ENCODE measurements at regions not wholly inside any gene's neighbourhood (a gene's known extent, or its start where the extent isn't known, plus 50 kb on each side); places are given as distances from the start of the nearest gene placed in this dataset.

- DNase-seq (ENCODE audit: low spot score), result no peak
- POLR2A ChIA-PET (ENCODE audit: low non-redundant PET), result no interaction called here
- TF ChIP-seq CTCF (conservative IDR thresholded peaks at IDR 0.05; ENCODE audit: low read depth), result no peak
- CTCF ChIA-PET, result no interaction called here
- H3K27ac ChIP-seq, result no peak overlapping the region
Observed at GRCh38 chr7:120201290-120201689, 71.7 kb upstream of the KCND2 start.

- no peak overlapping the region for H3K27ac ChIP-seq
- ChIA-PET POLR2A (ENCODE audit: low non-redundant PET) (no interaction called here), CTCF (interaction anchor here (0.6 kb wide), 1 partner anchor 28 kb away, joined by 6 read pairs; no protein-coding TSS in a partner anchor)
- no peak for DNase-seq (ENCODE audit: low spot score)
- no peak for TF ChIP-seq CTCF (conservative IDR thresholded peaks at IDR 0.05; ENCODE audit: low read depth)
Observed at GRCh38 chr7:120205101-120205500, 67.9 kb upstream of the KCND2 start.

- no peak for DNase-seq (ENCODE audit: low spot score)
- ChIA-PET CTCF (no interaction called here), POLR2A (ENCODE audit: low non-redundant PET) (no interaction called here)
- TF ChIP-seq CTCF (conservative IDR thresholded peaks at IDR 0.05; ENCODE audit: low read depth), result no peak
- no peak overlapping the region for H3K27ac ChIP-seq
Observed at GRCh38 chr7:120207037-120207436, 65.9 kb upstream of the KCND2 start.

GRCh38 chr7:120215654-120216053 lies 57.3 kb upstream of the KCND2 start:
- no peak for DNase-seq (ENCODE audit: low spot score)
- POLR2A ChIA-PET (ENCODE audit: low non-redundant PET), result no interaction called here
- H3K27ac ChIP-seq, result no peak overlapping the region
- no peak for TF ChIP-seq CTCF (conservative IDR thresholded peaks at IDR 0.05; ENCODE audit: low read depth)
- CTCF ChIA-PET, result no interaction called here

GRCh38 chr7:120216947-120217346 lies 56.0 kb upstream of the KCND2 start:
- H3K27ac ChIP-seq, result no peak overlapping the region
- ChIA-PET POLR2A (ENCODE audit: low non-redundant PET) (no interaction called here), CTCF (interaction anchor here (0.5 kb wide), 1 partner anchor 185 kb away, joined by 3 read pairs; no protein-coding TSS in a partner anchor)
- no peak for TF ChIP-seq CTCF (conservative IDR thresholded peaks at IDR 0.05; ENCODE audit: low read depth)
- DNase-seq (ENCODE audit: low spot score), result no peak

- no peak overlapping the region for H3K27ac ChIP-seq
- ChIA-PET POLR2A (ENCODE audit: low non-redundant PET) (no interaction called here), CTCF (no interaction called here)
- TF ChIP-seq CTCF (conservative IDR thresholded peaks at IDR 0.05; ENCODE audit: low read depth), result no peak
- DNase-seq (ENCODE audit: low spot score), result no peak
Observed at GRCh38 chr7:120218712-120219111, 54.3 kb upstream of the KCND2 start.

GRCh38 chr7:120221666-120222065 lies 51.3 kb upstream of the KCND2 start:
- no peak for DNase-seq (ENCODE audit: low spot score)
- H3K27ac ChIP-seq, result no peak overlapping the region
- CTCF ChIA-PET, result no interaction called here
- POLR2A ChIA-PET (ENCODE audit: low non-redundant PET), result no interaction called here
- no peak for TF ChIP-seq CTCF (conservative IDR thresholded peaks at IDR 0.05; ENCODE audit: low read depth)

Measured in RWPE1 (cell line).